ENCODE measurements at regions not wholly inside any gene's neighbourhood (a gene's known extent, or its start where the extent isn't known, plus 50 kb on each side); places are given as distances from the start of the nearest gene placed in this dataset.

DNA sequence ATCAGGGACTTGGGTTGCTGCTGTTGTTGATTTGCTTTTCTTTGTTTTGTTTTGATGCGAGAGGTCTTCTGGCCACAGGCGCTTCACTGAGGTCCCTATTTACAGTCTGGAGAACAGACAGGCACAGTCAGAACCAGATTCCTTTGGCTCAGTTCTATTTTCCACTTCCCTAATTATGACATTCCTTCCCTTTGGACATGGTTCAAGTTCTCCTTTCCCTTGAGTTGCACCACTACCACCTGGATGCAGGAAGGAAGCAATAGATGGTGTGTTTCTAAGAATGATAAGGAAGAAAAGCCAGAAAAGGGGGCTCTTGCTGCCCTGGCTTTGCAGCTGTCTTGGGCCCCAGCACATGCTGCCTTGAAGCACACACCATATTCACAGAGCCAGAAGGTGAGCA, 160.6 kb downstream of the MAF start:
- H3K36me3 ChIP-seq (ENCODE audit: control insufficient read depth in 2 of 4, insufficient read depth in 4 of 4, low read length in 3 of 4), result no peaks in the 10 kb centered on the region; a peak in 1 of 8 replicates
- H3K4ac ChIP-seq (replicated peaks; ENCODE audit: insufficient read length, low read depth, low read length), result no peak overlapping the region
- ChIA-PET POLR2A (ENCODE audit: partially characterized antibody) (no interaction called here), CTCF (ENCODE audit: partially characterized antibody) (interaction anchor here (0.6 kb wide), 1 partner anchor 1184 kb away, joined by 3 read pairs; no protein-coding TSS in a partner anchor)
- H4K5ac ChIP-seq (ENCODE audit: insufficient read length, low read depth, low read length), result no peak overlapping the region
- WGBS, 2 experiments (ENCODE audit: extremely low coverage in 1 of 2, insufficient coverage in 1 of 2, insufficient read length in 1 of 2, insufficient replicate concordance in 2 of 2, low coverage in 1 of 2, low lambda C conversion rate in 2 of 2, missing lambda C conversion rate in 1 of 2), result 94% methylated on average over 2 of the region's 2 CpGs; no CpG with 5 or more reads in 1 of the 2 experiments
- H3K14ac ChIP-seq (ENCODE audit: insufficient read length), result no peak overlapping the region
- no peak overlapping the region for H3K4me3 ChIP-seq (ENCODE audit: extremely low read depth in 1 of 4, insufficient read depth in 2 of 4, low read depth in 3 of 4, low read length in 4 of 4)
- H3K79me2 ChIP-seq (ENCODE audit: control insufficient read depth in 1 of 2, insufficient read depth in 2 of 2, low read length in 2 of 2), result no peaks in the 10 kb centered on the region
- H3K23me2 ChIP-seq (ENCODE audit: low read depth, low read length), result no peaks in the 10 kb centered on the region
- H3K56ac ChIP-seq (replicated peaks; ENCODE audit: insufficient read length, low read depth, low read length), result no peak overlapping the region
- H3K79me1 ChIP-seq (ENCODE audit: low read depth, low read length), result no peaks in the 10 kb centered on the region
- H2AK5ac ChIP-seq (ENCODE audit: low read depth, low read length), result no peak overlapping the region
- H3K18ac ChIP-seq (ENCODE audit: extremely low read depth, low read length), result no peak overlapping the region
- H3K4me2 ChIP-seq (ENCODE audit: insufficient read depth in 1 of 2, low read depth in 2 of 2, low read length in 2 of 2), result no peak overlapping the region
- no peak overlapping the region for H2BK15ac ChIP-seq (ENCODE audit: low read length)
- H2AFZ ChIP-seq (ENCODE audit: low read length), result no peak overlapping the region
- no peak for FAIRE-seq
- peaks cover 2 to 14% (median 7%) of the 10 kb centered on the region in 4 experiments; a peak in 5 of 7 replicates for H3K4me1 ChIP-seq (replicated peaks in 1 of 4; ENCODE audit: control insufficient read depth in 3 of 4, insufficient read depth in 4 of 4, low read length in 3 of 4)
- H2BK5ac ChIP-seq (ENCODE audit: low read depth, low read length), result no peak overlapping the region
- no peak overlapping the region for H4K91ac ChIP-seq (replicated peaks; ENCODE audit: insufficient read length, low read length)
- no peak overlapping the region for H2BK120ac ChIP-seq (replicated peaks; ENCODE audit: low read depth, low read length)
- H3K27ac ChIP-seq (ENCODE audit: low read depth, low read length), result no peak overlapping the region
- DNase-seq (ENCODE audit: low read depth in 1 of 2, low spot score in 2 of 2), result no peak
- H4K8ac ChIP-seq (ENCODE audit: extremely low read depth, insufficient read depth, low read length), result no peak overlapping the region
- H3K9ac ChIP-seq (replicated peaks in 1 of 4; ENCODE audit: extremely low read depth in 1 of 4, low read depth in 3 of 4, low read length in 3 of 4), result no peak overlapping the region
- no peaks in the 10 kb centered on the region; a peak in 2 of 7 replicates for H3K27me3 ChIP-seq (replicated peaks in 1 of 4; ENCODE audit: control insufficient read depth in 3 of 4, extremely low read depth in 1 of 4, insufficient read depth in 3 of 4, low read length in 3 of 4)
- no peak overlapping the region for H2BK12ac ChIP-seq (ENCODE audit: low read depth, low read length)
- H3K23ac ChIP-seq (ENCODE audit: insufficient read length), result no peak overlapping the region
- H3K9me3 ChIP-seq (ENCODE audit: insufficient read depth in 2 of 2, low read depth in 1 of 2, low read length in 1 of 2), result no peaks in the 10 kb centered on the region
- no peaks in the 10 kb centered on the region for H4K20me1 ChIP-seq (replicated peaks in 1 of 2; ENCODE audit: control insufficient read depth in 1 of 2, insufficient read depth in 2 of 2, low read length in 2 of 2)
- H2BK20ac ChIP-seq (ENCODE audit: low read length), result no peak overlapping the region
- TF ChIP-seq RAD21 (IDR thresholded peaks at IDR 0.05 in 1 of 2, conservative IDR thresholded peaks at IDR 0.05 in 1 of 2; ENCODE audit: low read depth in 2 of 2, low read length in 2 of 2), result no peak
- no peak for TF ChIP-seq ASH2L (IDR thresholded peaks at IDR 0.05; ENCODE audit: low read length)
- no peak for TF ChIP-seq SRF (IDR thresholded peaks at IDR 0.05; ENCODE audit: low read depth, low read length)
- no peak for TF ChIP-seq ZNF274 (IDR thresholded peaks at IDR 0.05; ENCODE audit: borderline replicate concordance, extremely low read depth, low read length)
- TF ChIP-seq BCL11A (IDR thresholded peaks at IDR 0.05; ENCODE audit: low read depth in 2 of 2, low read length in 2 of 2), result no peak
- no peak for TF ChIP-seq EP300 (IDR thresholded peaks at IDR 0.05; ENCODE audit: borderline replicate concordance in 1 of 2, low read depth in 2 of 2, low read length in 2 of 2)
- TF ChIP-seq SIX5 (IDR thresholded peaks at IDR 0.05; ENCODE audit: low read depth, low read length), result no peak
- TF ChIP-seq SP1 (IDR thresholded peaks at IDR 0.05; ENCODE audit: low read depth, low read length), result no peak
- no peak for TF ChIP-seq SIN3A (conservative IDR thresholded peaks at IDR 0.05 in 1 of 2, IDR thresholded peaks at IDR 0.05 in 1 of 2; ENCODE audit: low read depth in 1 of 2, low read length in 2 of 2)
- TF ChIP-seq CBX5 (IDR thresholded peaks at IDR 0.05; ENCODE audit: low read depth, low read length), result no peak

Data from H1 (cell line).